H1 (cell line): ENCODE measurements at regions not wholly inside any gene's neighbourhood (a gene's known extent, or its start where the extent isn't known, plus 50 kb on each side); places are given as distances from the start of the nearest gene placed in this dataset.

ENCODE experiments used
- ASH2L ChIP-seq: fragments of 200-600, 300-600 bp; sonication (generic); IDR thresholded peaks from one replicate; pipeline ENCODE4 v1.7.1; 2017; ENCODE audit warnings: low read length
- CHD2 ChIP-seq: IDR thresholded peaks from 2 replicates; pipeline ENCODE4 v1.6.1; 2012; ENCODE audit warnings: low read length, improper control_type of control experiment
- CHD7 ChIP-seq: fragments of 300-600 bp; sonication (generic); IDR thresholded peaks from 2 replicates; pipeline ENCODE4 v1.7.1; 2012; ENCODE audit warnings: low read length, moderate library complexity, mild to moderate bottlenecking, inconsistent platforms; ENCODE audit not compliant: insufficient replicate concordance
- GABPA ChIP-seq: IDR thresholded peaks from 2 replicates; pipeline ENCODE4 v1.6.1; 2011; ENCODE audit warnings: mild to moderate bottlenecking, low read length, moderate library complexity, borderline replicate concordance; ENCODE audit not compliant: insufficient read depth
- GTF2F1 ChIP-seq: IDR thresholded peaks from 2 replicates; pipeline ENCODE4 v1.6.1; 2012; ENCODE audit warnings: low read depth, low read length, improper control_type of control experiment, borderline replicate concordance
- KDM5A ChIP-seq: fragments of 200-600 bp; IDR thresholded peaks from 2 replicates; pipeline ENCODE4 v1.7.1; 2012; ENCODE audit warnings: mild to moderate bottlenecking, low read length, inconsistent platforms, mixed read lengths
- MAX ChIP-seq: IDR thresholded peaks from 2 replicates; pipeline ENCODE4 v1.6.1; 2012; ENCODE audit warnings: inconsistent platforms
- RXRA ChIP-seq: IDR thresholded peaks from 2 replicates; pipeline ENCODE4 v1.6.1; 2011; ENCODE audit warnings: low read depth, mild to moderate bottlenecking, low read length, moderate library complexity; ENCODE audit not compliant: insufficient read depth
- SUZ12 ChIP-seq: fragments of 200-600 bp; sonication (generic); IDR thresholded peaks from 2 replicates; pipeline ENCODE4 v1.6.1; 2012; ENCODE audit warnings: mild to moderate bottlenecking, inconsistent platforms, low read length, moderate library complexity, mixed read lengths
- TAF1 ChIP-seq: IDR thresholded peaks from 2 replicates; pipeline ENCODE4 v1.6.1; 2011; ENCODE audit warnings: mild to moderate bottlenecking, low read depth, low read length

DNA sequence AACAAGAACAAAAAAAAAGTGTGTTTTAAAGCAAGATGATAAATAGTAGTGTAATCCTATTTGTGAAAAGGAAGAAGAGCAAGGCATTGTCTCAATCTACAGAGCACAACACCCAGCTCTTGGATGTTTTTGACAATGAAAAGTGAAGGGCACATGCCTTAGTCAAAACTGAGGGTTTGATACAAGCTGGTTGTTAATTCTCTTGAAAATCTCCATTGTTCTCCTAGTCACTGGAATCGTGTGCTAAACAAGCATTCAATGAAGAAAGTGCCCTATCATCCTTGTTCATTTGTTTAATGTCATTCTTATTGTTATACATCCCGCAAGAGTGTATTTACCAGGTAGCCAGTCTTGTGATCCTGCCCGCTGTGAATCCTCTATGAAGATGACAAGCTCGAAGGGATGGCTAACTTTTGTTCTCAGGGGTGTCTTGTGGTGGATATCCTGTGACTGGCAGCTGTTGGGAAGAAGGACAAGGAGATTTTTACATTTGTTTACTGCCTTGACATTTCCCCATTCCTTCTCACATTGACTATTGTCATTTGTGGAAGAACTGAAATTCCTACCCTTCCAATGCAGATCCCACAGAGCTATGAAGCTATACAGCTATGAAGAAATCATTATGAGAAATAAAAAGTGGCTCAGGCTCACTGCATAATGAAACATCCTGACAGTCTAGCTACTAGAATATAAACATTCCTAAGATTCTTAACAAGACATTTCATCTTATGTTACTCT lies 175.9 kb downstream of the VGLL3 start (continued):
- TF ChIP-seq CHD7 (peak; percentile 76), GTF2F1 (no peak), TAF1 (no peak), ASH2L (no peak), RXRA (no peak), GABPA (no peak), CHD2 (no peak), SUZ12 (no peak), MAX (no peak), KDM5A (no peak)
- TF ChIP-seq, all 59 proteins: peak for 3
